Gastroesophageal sphincter (tissue), 4 donors: ENCODE measurements at regions not wholly inside any gene's neighbourhood (a gene's known extent, or its start where the extent isn't known, plus 50 kb on each side); places are given as distances from the start of the nearest gene placed in this dataset.

Experiments
- ATAC-seq: fragments of 150-250 bp; one replicate; pipeline ENCODE4 v1.9.1; 2016; ENCODE audit warnings: mild to moderate bottlenecking, moderate library complexity
- H3K27ac ChIP-seq, 4 donors: fragments of 200-600 bp; sonication (generic) in 3 of 4; 1 replicate in 3 of 4; 2 replicates in 1 of 4; pipeline ENCODE4 v1.5.1; 2016 to 2019
- H3K27me3 ChIP-seq: fragments of 200-600 bp; sonication (generic); one replicate; pipeline ENCODE4 v1.5.1; 2019
- H3K36me3 ChIP-seq, 2 donors: fragments of 200-600 bp; sonication (generic); one replicate each; pipeline ENCODE4 v1.5.1; 2019; ENCODE audit warnings: control low read depth in 1 of 2
- H3K4me1 ChIP-seq, 3 donors: fragments of 200-600 bp; sonication (generic); 1 replicate in 2 of 3; 2 replicates in 1 of 3; pipeline ENCODE4 v1.5.1; 2016 to 2019; ENCODE audit warnings: control low read depth in 2 of 3
- H3K4me3 ChIP-seq, 2 donors: fragments of 200-600 bp; sonication (generic); one replicate each; pipeline ENCODE4 v1.5.1; 2019; ENCODE audit warnings: mild to moderate bottlenecking in 1 of 2, moderate library complexity in 1 of 2
- H3K9me3 ChIP-seq, 3 donors: fragments of 200-600 bp; sonication (generic); one replicate each; pipeline ENCODE4 v1.5.1; 2017 to 2019; ENCODE audit warnings: control low read depth in 2 of 3
- CTCF ChIP-seq, 4 experiments: fragments of 200-600 bp in 2 of 4; fragments of 450-650 bp in 2 of 4; sonication (generic) in 1 of 4; IDR thresholded peaks; one replicate each; pipeline ENCODE4 v1.5.1; 2017 to 2019; ENCODE audit warnings: antibody characterized with exemption in 4 of 4, mild to moderate bottlenecking in 2 of 4, moderate library complexity in 2 of 4
- EP300 ChIP-seq: sonication (generic); formaldehyde crosslinking; IDR thresholded peaks from one replicate; pipeline ENCODE4 v1.6.1; 2017; ENCODE audit warnings: antibody characterized with exemption, mild to moderate bottlenecking
- POLR2A ChIP-seq, 2 donors: fragments of 450-650 bp; IDR thresholded peaks; one replicate each; pipeline ENCODE4 v1.6.1; 2017; ENCODE audit warnings: antibody characterized with exemption in 2 of 2, mild to moderate bottlenecking in 2 of 2, moderate library complexity in 1 of 2
- POLR2AphosphoS5 ChIP-seq: sonication (generic); formaldehyde crosslinking; IDR thresholded peaks from one replicate; pipeline ENCODE4 v1.6.1; 2017; ENCODE audit warnings: antibody characterized with exemption
- WGBS, 2 donors: methylation state at CpG; one replicate each; pipeline ENCODE4 v1.1.5; 2018; ENCODE audit warnings: low coverage in 1 of 2; 5-methylcytosine and 5-hydroxymethylcytosine counted together

GRCh38 chr3:110123946-110124345, 786.6 kb upstream of the DPPA4 start:
- Histone ChIP-seq H3K27me3 (no peaks in the 10 kb centered on the region), H3K4me3 (no peak overlapping the region), H3K9me3 (no peaks in the 10 kb centered on the region), H3K27ac (no peak overlapping the region), H3K4me1 (no peaks in the 10 kb centered on the region), H3K36me3 (no peaks in the 10 kb centered on the region)
- ATAC-seq: no peak
- 100% methylated on average over 1 of the region's 1 CpG for WGBS, 2 donors
- TF ChIP-seq CTCF (IDR thresholded peaks at IDR 0.05): no peak
- no peak for TF ChIP-seq POLR2AphosphoS5
- no peak for TF ChIP-seq POLR2A (IDR thresholded peaks at IDR 0.05)

GRCh38 chr3:110126065-110126464, 788.7 kb upstream of the DPPA4 start:
- H3K36me3 ChIP-seq: no peaks in the 10 kb centered on the region
- H3K27me3 ChIP-seq: no peaks in the 10 kb centered on the region
- no peak overlapping the region for H3K4me3 ChIP-seq
- 95 to 100% methylated on average over 2 to 3 of the region's 10 CpGs for WGBS, 2 donors
- no peaks in the 10 kb centered on the region for H3K9me3 ChIP-seq
- no peaks in the 10 kb centered on the region for H3K4me1 ChIP-seq
- no peak overlapping the region for H3K27ac ChIP-seq
- no peak for ATAC-seq
- TF ChIP-seq POLR2A (IDR thresholded peaks at IDR 0.05) (no peak), CTCF (IDR thresholded peaks at IDR 0.05) (no peak), EP300 (no peak), POLR2AphosphoS5 (no peak)

GRCh38 chr3:110133971-110134370, 796.6 kb upstream of the DPPA4 start:
- no peaks in the 10 kb centered on the region for H3K4me1 ChIP-seq
- no peak for ATAC-seq
- peaks cover 0 to 7% (median 0%) of the 10 kb centered on the region in 3 donors for H3K9me3 ChIP-seq
- 89 to 100% methylated on average over 2 of the region's 2 CpGs for WGBS, 2 donors
- H3K27me3 ChIP-seq: no peaks in the 10 kb centered on the region
- no peaks in the 10 kb centered on the region for H3K36me3 ChIP-seq
- no peak overlapping the region for H3K27ac ChIP-seq
- H3K4me3 ChIP-seq: no peak overlapping the region
- TF ChIP-seq EP300 (no peak), POLR2AphosphoS5 (no peak), POLR2A (IDR thresholded peaks at IDR 0.05) (no peak), CTCF (IDR thresholded peaks at IDR 0.05) (no peak)

GRCh38 chr3:110139048-110139447, 801.7 kb upstream of the DPPA4 start:
- no peaks in the 10 kb centered on the region for H3K36me3 ChIP-seq
- peaks cover 0 to 7% (median 0%) of the 10 kb centered on the region in 3 donors for H3K9me3 ChIP-seq
- TF ChIP-seq POLR2A (IDR thresholded peaks at IDR 0.05): no peak
- TF ChIP-seq POLR2AphosphoS5: no peak
- TF ChIP-seq CTCF (IDR thresholded peaks at IDR 0.05): no peak
- TF ChIP-seq EP300: no peak
- 49 to 63% methylated on average over 3 to 4 of the region's 4 CpGs for WGBS, 2 donors
- peaks cover 0 to 10% (median 0%) of the 10 kb centered on the region in 3 donors for H3K4me1 ChIP-seq
- H3K27me3 ChIP-seq: no peaks in the 10 kb centered on the region
- ATAC-seq: no peak
- H3K4me3 ChIP-seq: no peak overlapping the region
- no peak overlapping the region for H3K27ac ChIP-seq

- H3K36me3 ChIP-seq: no peaks in the 10 kb centered on the region
- H3K27ac ChIP-seq: no peak overlapping the region
- H3K9me3 ChIP-seq: peaks cover 0 to 7% (median 0%) of the 10 kb centered on the region in 3 donors
- no peak for ATAC-seq
- no peak overlapping the region for H3K4me3 ChIP-seq
- TF ChIP-seq CTCF (IDR thresholded peaks at IDR 0.05) (no peak), POLR2A (IDR thresholded peaks at IDR 0.05) (no peak), POLR2AphosphoS5 (no peak), EP300 (no peak)
- H3K27me3 ChIP-seq: no peaks in the 10 kb centered on the region
- peaks cover 0 to 10% (median 0%) of the 10 kb centered on the region in 3 donors for H3K4me1 ChIP-seq
- WGBS, 2 donors: 26 to 31% methylated on average over 2 of the region's 2 CpGs
These were observed 802.5 kb upstream of the DPPA4 start for GRCh38 chr3:110139821-110140220.
